ENCODE measurements at regions not wholly inside any gene's neighbourhood (a gene's known extent, or its start where the extent isn't known, plus 50 kb on each side); places are given as distances from the start of the nearest gene placed in this dataset.

DNA sequence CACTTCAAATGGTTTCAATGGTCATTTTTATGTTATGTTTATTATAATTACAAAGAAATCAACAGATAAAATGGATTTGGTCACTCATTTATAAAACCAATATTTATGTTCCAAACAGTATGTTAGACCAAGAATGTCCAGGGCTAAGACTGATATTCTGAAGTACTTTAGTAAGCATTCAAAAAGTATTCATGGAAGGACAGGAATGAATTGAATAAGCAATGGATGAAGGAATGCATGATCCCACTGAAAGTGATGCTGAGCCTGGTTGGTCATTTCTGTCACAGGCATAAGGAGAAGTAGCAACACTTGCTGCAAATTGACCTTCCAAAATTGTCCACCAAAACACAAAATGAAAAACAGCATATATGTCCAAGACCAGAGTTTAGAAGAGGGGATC is 189.0 kb upstream of the CELF2 start:
- DNase-seq = no peak

DNA sequence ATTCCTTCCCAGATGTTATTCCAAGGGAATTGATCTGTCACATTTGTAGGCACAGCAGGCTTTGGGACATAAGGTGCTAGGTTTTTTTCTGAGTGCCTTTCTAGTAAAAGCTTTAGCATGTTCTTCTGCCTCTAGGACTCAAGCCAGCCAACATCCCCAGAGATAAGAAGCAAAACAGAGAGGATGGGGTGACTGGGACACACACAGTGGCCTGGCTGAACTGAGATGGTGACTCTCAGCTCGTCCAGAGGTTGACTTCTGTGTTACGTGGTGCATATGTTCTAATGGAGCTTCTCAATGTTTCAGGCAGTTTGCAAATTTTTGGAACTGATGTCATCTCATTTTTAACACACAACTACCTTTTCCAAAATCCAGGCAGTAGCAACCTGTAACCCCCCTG is 188.1 kb upstream of the CELF2 start:
- no peak for DNase-seq

DNA sequence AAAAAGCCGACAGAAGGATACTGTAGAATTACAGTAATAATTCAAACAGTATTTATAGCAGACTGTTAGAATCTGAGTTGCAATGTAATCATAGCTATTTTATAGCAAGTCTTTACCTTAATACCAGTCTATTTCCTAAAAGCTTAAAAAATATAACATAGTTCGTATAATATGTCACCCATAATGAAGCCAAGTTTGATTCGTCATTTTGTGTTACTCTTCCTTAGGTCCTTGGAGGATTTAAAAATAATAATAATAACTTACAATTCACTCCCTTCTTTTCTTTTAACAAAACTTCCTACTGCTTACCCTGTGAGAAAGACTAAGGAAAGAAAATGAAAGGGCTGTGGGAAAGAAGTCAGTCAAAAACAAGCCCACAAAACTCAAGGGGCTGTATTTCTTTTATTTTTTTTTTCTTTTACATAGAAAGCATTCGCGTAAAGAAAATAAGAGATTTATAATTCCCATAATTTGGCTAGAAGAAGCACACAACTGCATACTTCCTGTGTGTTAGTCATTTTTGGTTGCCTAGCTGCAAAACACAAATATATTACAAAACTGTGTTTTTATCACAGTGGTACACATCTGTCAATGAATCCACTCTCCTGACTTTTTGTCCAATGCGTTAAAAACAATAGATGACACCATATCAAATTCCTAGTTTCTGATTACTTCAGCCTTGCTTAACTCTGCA is 187.2 kb upstream of the CELF2 start:
- DNase-seq = no peak

DNA sequence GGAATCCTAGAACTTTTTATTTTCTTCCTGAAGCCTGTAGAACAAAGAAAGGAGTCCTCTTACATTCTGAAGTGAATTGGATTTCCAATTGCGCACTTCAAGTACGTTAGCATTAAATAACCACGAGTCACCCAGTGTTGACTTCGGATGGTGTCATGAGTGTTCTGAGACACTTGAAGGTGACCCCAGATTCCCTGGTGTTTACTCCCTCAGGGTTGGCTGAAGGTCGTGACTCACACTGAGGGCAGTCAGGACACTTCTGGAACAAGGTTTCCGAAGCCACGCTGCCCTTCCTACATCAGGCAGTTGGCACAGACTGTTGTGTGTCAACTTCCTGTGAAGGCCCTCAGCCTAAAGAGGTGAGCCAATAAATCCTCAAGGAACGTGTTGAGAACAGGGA is 186.6 kb upstream of the CELF2 start:
- peak; percentile 99 for DNase-seq

DNA sequence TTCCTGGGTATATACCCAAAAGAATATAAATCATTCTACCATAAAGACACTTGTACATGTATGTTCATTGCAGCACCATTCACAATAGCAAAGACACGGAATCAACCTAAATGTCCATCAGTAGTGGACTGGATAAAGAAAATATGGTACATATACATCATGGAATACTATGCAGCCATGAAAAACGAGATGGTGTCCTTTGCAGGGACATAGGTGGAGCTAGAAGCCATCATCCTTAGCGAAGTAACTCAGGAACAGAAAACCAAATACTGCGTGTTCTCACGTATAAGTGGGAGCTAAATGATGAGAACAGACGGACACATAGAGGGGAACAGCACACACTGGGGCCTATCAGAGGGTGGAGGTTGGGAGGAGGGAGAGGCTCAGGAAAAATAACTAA is 183.7 kb upstream of the CELF2 start:
- no peak for DNase-seq

DNA sequence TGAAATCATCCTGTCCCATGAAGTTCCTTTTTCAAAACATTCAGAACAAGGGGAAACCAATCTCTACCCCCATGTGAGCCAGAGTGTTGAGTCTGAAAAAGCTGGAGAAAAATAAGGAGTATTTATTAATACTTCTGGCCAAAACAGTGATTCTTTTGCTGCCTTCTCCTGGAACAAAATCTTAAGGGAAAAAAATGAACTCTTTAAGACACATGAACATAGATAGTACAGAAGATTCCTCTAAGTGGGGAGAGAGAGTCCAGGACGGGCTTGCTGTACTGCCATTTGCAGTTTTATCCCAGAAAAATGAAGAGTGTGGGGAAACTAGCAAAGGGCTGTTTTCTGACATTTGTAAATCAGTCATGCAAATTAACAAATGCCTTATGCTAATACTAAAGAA is 173.4 kb upstream of the CELF2 start:
- DNase-seq = no peak

DNA sequence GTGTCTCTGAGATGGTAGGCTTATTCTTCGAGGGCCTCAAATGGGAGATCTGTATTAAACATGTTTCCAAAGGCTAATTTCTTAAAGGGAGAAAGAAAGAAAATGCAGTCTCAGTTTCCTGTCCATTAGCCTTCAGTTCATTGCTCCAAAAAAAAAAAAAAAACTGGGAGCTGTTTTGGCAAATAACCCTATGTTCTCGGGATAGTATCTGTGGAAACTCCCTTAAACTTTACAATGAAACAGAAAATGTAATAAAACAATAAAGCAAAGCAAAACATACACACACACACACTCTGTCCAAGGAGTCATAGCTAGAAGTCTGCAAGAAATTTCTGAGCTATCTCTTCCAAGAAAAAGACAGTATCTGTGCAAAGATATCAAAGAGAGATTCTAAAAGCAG is 172.5 kb upstream of the CELF2 start:
- DNase-seq = no peak

DNA sequence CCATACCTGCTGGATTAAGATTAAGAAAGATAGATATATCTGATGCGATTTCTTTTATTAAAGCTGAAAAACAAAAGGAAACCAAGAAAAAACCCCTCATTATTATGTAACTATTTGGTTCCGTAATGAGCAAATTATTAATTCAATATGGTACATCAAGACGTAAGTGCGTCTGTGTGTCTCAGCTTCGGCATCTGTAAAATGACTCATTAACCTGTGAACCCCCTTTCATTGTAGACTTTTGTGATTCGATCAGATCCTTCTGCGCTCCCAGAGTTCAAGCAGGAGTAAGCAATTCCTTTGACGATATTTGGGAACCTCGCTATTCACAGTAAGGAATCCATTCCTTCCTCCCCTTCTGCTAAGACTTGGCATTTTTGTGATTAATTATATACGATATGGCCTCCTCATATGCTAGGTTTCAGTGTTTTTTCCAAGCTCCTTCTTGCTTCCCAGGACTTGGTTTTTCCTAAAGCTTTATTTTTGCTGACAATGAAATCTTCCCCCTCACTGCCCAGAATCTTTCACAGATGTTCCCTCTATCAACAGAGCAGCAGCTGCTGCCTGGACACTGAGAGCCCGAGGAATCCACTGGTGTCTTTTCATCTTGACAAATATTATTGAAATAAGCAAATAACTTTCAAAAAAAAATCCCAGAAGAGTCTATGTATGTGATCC is 171.7 kb upstream of the CELF2 start:
- DNase-seq = no peak

DNA sequence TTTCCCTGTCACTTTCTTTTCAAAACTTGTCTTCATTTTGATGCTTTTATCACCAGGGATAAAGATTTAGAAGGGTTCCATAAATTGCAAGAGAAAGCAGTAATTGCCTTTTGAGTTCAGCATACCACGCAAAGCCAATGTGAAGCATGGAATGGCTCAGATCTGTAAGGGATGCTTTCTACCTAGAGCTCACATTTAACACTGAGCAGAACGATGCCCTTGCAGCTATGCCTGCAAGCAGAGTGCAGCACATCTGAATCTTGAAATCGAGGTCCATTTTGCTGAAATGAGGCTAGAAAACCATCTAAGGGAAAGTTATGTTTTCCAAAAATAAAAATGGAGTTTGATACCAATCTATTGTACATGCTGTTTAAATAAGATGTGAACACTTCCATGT is 171.2 kb upstream of the CELF2 start:
- DNase-seq = no peak

DNA sequence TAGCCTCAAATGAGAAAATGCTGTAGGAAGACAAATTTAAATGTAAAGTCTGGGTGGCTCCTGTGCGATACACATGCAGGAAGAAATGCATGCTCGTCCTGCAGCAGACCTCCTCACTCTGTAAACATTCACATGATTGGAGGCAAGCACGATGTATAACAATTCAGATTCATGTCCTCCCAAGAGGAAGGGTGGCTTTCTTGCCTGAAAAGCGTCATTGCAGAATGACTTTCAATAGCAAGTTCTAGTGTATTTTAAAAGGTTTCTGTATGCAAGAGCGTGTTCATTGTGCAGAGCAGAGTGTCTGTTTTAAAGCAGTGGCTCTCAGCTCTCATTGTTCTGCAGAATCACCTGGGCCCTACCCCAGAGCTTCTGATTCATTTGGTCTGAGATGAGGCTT is 170.3 kb upstream of the CELF2 start:
- no peak for DNase-seq

DNA sequence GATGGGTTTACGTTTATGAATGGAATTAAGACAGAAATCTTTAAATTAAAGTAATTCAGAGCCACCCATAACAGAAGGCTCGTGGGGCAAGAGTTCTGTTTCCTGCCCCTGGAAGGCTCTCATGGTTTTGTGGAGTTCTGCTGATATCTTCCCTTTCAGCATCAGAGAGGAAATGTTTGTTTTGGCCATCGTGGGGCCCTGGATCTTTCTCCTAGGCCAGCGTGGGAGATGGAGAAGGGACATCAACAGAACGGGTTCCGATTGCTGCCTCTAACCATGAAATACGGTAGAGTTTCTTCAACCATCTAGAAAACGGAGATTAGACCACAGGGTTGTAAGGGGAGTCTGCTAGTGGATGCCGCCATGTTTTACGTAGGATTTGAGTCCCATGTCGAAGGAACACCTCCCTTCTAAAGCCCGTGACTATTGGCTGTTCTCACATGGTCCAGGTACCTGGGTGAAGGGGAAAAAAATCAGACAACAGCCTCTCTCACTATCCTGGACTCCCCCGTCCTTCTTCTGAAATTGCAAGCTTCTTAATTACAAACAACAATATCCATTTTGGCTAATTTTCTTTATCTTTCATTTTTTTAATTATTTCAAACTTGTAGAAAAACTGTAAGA is 169.1 kb upstream of the CELF2 start:
- DNase-seq = no peak

DNA sequence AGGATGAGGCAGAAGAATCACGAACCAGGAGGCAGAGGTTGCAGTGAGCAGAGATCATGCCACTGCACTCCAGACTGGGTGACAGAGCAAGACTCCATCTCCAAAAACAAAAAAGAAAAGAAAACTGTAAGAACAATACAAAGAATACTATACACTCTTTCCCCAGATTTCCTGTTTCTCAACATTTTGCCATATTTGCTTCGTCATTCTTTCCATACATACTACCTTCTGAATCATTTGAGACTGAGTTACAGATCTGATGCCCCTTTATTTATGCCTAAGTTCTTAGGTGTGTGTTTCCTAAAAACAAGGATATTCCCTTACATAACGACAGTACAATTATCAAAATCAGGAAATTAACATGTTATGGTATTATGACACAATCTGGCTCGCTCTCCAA is 168.4 kb upstream of the CELF2 start:
- DNase-seq = no peak

DNA sequence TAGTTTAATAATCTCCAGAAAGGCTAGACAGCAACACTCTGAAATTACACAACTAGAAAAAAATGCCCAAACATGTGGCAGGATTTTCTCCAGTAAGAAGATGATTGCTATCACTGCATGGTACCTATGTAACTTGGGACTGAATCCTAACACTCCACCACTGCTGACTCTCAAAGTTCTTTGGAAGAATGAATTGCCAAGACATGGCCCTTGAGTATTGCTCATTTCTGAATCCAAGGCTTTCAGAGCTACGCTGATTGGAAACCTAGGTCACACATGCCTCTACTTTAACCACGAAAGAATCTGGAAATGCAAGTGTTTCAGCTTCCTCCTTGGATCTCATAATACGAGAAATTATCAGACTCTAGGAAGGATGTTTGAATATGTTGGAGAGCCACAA is 167.5 kb upstream of the CELF2 start:
- DNase-seq = no peak

DNA sequence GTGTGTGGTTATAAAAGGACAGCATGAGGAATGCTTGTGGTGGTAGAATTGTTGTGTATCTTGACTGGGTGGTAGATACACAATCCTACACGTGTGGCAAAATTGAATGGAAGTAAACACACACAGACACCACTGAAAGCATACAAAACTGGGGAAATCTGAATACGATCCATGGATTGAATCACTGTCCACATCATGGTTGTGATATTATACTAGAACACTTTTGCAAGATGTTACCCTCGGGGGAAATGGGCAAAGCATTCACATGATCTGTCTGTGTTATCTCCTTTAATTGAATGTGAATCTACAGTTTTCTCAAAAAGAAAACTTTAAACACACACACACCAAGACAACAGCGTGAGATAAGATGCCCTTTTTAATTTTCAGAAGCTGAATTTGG is 165.2 kb upstream of the CELF2 start:
- DNase-seq = no peak

DNA sequence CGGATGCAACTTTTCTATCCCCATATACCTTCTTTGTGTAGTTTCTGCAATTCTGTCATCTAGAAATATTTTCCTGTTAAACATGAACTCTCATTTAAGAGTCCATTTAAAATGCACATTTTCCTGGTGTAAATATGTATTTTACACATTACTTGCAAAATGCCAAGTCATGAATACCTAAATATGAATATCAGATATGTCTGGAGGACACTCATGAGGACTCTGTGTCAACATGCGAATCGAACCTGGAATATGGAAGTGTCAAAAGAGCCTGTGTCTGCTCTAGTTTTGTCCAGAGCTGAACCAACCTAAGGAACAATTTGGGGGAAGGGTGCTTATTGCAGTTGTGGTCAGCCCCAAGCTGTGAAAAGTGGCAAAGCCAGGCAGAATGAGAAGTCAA is 163.7 kb upstream of the CELF2 start:
- no peak for DNase-seq

DNA sequence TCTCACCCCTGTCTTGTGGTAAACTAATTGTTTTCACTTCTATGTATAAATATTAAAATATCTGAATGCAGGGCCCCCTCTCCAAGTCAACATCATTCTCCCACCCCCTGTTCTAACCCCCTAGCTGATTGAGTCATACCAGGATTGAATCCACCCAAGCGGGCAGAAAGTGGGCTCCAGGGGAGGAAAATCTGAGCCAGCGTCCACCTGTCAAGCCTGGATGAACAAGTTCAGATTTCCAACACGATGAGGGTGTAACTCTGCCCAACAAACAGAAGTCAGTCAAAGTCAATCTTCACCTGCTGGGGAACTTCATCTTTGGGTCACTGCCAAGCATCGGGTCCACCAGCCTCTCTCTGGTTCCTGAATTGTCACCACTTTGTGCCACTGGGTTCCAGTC is 162.9 kb upstream of the CELF2 start:
- no peak for DNase-seq

DNA sequence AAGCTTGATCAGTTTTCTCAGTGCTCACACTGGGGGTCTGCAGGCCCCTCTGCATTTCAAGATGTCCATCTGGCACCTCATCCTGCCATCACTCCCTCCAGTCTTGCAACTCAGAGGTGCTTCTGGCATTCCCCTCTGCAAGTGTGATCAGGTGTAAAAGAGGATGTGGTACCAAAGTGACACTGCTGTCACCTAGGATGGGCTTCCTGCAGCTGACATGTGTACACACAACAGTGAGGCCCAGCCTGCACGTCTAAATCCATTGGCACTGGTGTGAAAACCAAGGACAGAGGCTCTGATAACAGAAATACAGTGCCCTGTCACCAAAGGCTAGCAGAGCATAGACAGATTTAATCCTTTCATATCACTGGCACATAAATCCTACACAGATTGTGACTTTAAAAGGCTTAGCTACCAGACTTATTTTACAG is 162.5 kb upstream of the CELF2 start:
- DNase-seq = no peak

DNA sequence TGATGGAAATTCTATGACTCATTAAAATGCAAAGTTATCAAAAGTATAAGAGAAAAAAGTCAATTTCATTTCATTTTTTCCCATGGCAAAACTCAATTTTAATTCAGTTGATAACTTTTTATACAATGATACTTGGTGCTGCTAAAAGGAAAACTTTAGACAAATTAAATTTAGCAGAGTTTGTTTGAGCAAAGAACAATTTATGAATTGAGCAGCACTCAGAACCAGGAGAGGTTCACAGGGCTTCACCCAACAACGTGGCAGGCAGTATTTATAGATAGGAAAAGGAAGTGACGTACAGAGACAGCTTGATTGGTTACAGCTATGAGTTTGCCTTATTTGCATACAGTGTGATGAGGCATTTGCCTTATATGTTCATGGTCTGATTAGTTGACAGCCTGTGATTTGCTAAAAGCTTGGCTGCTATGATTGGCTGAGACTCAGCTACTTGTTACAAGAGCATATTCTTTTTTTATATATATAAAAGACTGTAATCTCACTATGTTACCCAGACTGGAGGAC is 157.2 kb upstream of the CELF2 start:
- no peak for DNase-seq

DNA sequence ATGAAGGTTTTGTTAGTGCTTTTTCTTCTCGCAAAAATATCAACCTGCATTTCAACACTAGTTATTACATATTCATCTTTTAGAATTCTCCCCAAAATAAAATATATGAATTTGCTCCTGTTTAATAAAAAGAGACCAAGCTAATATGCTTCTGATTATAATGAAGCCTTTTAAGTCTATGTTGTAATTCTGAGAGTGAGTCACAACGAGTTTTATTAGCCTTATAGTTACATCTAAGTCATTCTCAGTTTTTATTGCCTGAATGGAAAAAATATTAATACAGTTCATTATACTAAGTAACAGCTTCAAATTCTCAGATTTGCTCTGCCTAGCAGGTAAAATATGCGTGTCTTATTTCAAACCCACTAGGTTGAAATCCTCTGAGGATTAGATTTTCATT is 152.4 kb upstream of the CELF2 start:
- no peak for DNase-seq

DNA sequence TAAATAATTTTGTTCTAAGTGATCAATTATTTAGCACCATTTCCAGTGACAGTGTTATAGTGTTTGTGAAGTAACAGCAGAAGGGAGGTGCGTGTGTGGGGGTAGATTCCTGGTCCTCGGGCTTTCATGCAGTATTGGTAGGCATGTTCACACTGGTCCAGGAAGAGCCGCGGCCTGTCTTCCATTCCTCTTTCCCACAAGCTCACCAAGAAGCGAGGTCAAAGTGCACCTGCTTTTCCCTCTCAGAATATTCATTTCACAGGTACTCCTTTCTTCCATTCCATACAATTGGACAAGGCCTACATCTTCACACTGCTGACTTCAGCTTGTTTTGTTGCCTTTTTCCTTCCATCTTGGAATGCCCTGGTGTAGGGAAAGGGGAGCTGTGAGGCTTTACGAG is 151.8 kb upstream of the CELF2 start:
- DNase-seq = no peak

DNA sequence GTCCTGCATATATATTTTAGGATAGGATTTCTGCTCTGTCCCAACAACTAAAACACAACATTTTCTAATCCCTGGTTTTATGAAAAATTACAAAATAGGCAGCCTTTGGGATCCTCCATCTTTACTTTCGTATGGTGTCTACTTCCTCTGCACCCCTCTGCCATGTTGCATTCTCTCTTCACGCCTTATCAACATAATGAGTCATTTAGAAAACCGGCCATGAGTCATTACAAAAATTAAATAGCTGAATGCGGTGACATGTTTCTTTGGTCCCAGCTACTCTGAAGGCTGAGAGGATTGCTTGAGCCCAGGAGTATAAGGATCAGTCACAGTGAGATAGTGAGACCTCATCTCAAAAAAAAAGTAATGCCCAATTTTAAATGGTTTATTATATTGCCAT is 148.1 kb upstream of the CELF2 start:
- DNase-seq = no peak

DNA sequence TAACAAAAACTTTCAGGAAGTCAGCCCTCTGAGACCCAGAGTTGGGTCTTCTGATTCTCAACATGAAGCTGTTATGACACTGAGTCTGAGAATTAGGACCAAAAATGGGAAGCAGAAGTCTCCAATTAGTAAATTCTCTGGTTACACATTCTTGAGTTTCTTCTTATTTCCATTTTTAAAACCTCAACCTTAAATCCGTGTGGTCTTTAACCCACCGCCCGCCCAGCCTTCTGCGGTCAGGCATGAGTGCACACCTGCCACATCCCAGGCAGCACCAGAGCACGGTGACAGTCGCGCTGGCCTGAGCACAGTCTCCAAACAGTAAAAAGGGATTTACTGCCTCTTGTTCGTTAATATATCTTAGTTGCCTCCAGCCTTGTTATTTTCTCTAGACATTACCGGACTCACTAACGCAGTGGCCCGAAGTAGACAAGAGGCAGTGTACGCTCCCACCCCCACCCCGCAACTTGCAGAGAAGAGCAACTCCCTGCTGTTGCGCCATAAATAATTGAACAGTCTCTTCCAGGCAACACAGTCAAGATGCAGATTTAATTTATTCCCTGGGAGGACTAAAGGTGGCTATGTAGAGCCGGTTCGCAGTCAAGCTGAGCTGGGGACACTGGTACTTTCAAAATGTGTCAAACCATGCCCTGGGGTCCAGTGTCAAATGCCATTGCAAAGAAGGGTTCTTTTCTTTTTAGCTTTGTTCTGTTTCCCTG is 147.0 kb upstream of the CELF2 start:
- no peak for DNase-seq

DNA sequence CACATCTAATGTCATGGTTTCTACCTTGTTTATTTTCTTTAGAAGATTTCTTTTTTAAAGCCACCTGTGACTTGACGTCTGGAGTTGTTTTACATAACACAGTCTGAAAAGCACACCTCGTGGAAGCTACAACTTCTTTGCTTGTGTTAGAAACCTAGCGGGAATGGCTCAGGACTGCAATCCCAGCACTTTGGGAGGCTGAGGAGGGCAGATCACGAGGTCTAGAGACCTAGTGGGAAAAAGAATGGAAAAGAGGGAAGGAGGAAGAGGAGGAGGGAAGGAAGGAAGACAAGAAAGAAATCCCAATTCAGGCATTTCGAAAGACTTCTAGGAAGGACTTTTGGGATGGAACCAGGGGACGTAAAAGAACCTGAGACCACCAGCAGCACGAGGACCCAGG is 146.3 kb upstream of the CELF2 start:
- DNase-seq = no peak
